C4-2B (cell line): ENCODE measurements at regions not wholly inside any gene's neighbourhood (a gene's known extent, or its start where the extent isn't known, plus 50 kb on each side); places are given as distances from the start of the nearest gene placed in this dataset.

ENCODE experiments used
- H3K27ac ChIP-seq: fragments of 450-650 bp; 2 replicates; pipeline ENCODE4 v1.5.1; 2017
- CTCF ChIP-seq: fragments of 450-650 bp; conservative IDR thresholded peaks from 2 replicates; pipeline ENCODE4 v1.5.1; 2017; ENCODE audit warnings: mild to moderate bottlenecking
- ZFX ChIP-seq: fragments of 450-650 bp; IDR thresholded peaks from 2 replicates; pipeline ENCODE4 v1.6.1; 2017

- H3K27ac ChIP-seq, result no peak overlapping the region
- no peak for TF ChIP-seq ZFX
- no peak for TF ChIP-seq CTCF
These were observed 2238.4 kb downstream of the PCDH7 start for GRCh38 chr4:32958586-32958985.

GRCh38 chr4:32962100-32962499 lies 2241.9 kb downstream of the PCDH7 start:
- no peak overlapping the region for H3K27ac ChIP-seq
- TF ChIP-seq CTCF, result no peak
- no peak for TF ChIP-seq ZFX

- H3K27ac ChIP-seq, result no peak overlapping the region
- TF ChIP-seq ZFX (no peak), CTCF (no peak)
These were observed 2265.1 kb downstream of the PCDH7 start for GRCh38 chr4:32985256-32985655.

GRCh38 chr4:32986236-32986635 lies 2266.1 kb downstream of the PCDH7 start:
- no peak overlapping the region for H3K27ac ChIP-seq
- TF ChIP-seq CTCF, result no peak
- no peak for TF ChIP-seq ZFX

DNA sequence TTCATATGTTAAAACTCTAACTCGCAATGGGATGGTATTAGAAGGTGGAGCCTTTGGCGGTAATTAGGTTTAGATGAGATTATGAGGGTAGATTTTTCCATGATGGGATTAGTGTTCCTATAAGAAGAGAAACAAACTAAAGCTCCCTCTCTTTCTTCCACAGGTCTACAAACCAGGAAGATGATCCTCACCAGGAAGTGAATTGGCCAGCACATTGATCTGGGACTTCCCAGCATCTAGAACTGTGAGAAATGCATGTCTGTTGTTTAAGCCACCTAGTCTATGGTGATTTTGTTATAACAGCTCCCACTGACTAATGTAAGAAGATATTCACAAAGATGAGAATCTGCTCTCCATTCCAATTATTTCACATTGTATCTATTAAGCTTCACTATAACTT lies 2266.9 kb downstream of the PCDH7 start:
- no peak for TF ChIP-seq ZFX
- TF ChIP-seq CTCF, result no peak
- H3K27ac ChIP-seq, result no peak overlapping the region

DNA sequence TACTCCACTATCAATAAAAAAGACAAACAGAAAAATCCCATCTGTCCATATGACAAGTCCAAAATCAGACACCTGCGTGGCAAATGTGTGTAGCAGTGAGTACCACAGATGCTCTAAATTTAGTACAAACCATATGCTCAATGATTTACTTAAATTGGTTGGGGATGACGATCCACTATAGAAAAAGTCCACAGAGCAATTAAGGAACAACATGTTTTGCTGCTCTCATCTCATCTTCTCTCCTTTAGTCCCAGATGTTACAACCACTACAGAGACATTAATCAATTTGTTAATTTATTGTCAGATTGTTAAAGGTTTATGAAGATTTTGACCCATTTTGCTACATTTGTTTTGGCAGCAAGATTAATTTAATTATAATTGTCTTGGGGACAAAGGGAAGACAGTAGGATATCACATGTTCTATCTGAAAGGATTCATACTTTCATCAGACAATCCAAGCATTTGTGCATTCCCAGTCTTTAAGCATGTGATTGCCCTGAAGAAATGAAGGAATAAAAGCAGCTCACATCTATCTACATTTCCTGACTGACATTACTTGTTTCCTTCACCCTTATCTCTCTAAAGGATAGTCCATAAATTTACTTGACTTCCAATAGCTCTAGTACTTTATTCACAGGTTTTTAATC lies 2268.1 kb downstream of the PCDH7 start:
- no peak overlapping the region for H3K27ac ChIP-seq
- no peak for TF ChIP-seq ZFX
- TF ChIP-seq CTCF, result no peak

DNA sequence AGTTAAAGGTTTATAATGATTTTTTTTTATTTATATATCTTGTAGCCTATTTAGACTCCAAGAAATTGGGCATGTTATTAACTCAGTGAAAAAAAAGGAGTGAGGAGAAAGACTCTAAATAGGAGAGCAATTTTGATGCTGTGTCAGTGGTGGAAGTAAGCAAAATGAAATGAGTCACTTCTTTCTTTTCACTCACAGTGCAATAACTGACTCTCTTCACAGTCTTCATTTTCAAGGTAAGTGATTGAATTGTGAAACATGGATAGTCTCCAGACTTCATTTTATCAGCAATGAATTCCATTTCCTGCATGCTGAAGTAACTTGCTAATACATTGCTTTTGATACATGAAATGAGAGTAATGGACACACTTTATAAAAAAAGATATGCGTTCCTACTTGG lies 2271.5 kb downstream of the PCDH7 start:
- H3K27ac ChIP-seq, result no peak overlapping the region
- TF ChIP-seq ZFX (no peak), CTCF (no peak)
